ENCODE measurements at regions not wholly inside any gene's neighbourhood (a gene's known extent, or its start where the extent isn't known, plus 50 kb on each side); places are given as distances from the start of the nearest gene placed in this dataset.
"Not testable (repeated sequence)": the region's sequence is repeated elsewhere in the genome, so short reads cannot be mapped to it uniquely, and the experiment has no call there.

DNA sequence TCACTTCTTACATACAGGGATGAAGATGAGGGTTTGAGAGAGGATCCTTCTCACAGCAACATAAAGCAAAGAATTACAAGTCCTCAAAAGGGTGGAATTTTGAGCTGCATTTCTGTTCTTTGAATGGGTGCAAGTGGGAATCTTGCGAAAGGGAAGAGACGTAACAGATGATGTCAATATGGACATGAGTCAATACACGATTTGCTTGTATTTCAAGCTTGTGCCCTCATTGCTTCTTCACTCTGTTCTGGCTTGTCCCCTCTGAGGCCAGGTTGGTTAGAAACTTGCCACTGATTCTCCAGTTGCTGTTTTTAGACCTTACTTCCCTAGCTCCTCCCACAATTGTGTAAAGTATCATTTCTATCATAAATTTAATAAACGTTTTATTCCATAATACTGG lies 104.8 kb upstream of the CLINT1 start:
- peaks cover 3% of the 10 kb centered on the region for H3K4me1 Mint-ChIP-seq

DNA sequence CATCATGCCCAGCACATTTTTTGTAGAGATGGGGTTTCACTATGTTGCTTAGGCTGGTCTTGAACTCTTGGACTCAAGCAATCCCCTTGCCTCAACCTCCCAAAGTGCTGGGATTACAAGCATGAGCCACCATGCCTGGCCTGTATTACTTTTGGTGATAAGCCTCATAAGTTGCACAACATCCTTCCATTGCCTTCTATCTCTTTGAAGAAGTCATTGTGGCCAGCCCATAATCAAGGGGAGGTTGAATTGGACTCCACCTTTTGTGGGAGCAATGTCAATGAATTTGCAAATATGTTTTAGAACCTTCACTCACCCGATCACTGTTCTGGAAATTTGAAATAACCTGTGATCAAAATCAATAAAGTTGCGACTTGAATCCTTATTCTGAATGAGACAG lies 104.3 kb upstream of the CLINT1 start:
- ATAC-seq: no peak
- Mint-ChIP-seq H3K27ac (no peak overlapping the region), H3K27me3 (peaks cover 17% of the 10 kb centered on the region), H3K4me3 (no peak overlapping the region), H3K36me3 (ENCODE audit: low read depth) (no peaks in the 10 kb centered on the region), H3K4me1 (peaks cover 3% of the 10 kb centered on the region)
- H3K9me3 ChIP-seq (ENCODE audit: control insufficient read depth, low read length, poor library complexity, severe bottlenecking): no peaks in the 10 kb centered on the region
- DNase-seq: no peak

More for the DNA sequence above, 104.8 kb upstream of the CLINT1 start:
- Mint-ChIP-seq H3K27ac (no peak overlapping the region), H3K4me3 (no peak overlapping the region), H3K27me3 (peaks cover 18% of the 10 kb centered on the region), H3K36me3 (ENCODE audit: low read depth) (no peaks in the 10 kb centered on the region)
- DNase-seq: no peak
- H3K9me3 ChIP-seq (ENCODE audit: control insufficient read depth, low read length, poor library complexity, severe bottlenecking): no peaks in the 10 kb centered on the region
- ATAC-seq: no peak

DNA sequence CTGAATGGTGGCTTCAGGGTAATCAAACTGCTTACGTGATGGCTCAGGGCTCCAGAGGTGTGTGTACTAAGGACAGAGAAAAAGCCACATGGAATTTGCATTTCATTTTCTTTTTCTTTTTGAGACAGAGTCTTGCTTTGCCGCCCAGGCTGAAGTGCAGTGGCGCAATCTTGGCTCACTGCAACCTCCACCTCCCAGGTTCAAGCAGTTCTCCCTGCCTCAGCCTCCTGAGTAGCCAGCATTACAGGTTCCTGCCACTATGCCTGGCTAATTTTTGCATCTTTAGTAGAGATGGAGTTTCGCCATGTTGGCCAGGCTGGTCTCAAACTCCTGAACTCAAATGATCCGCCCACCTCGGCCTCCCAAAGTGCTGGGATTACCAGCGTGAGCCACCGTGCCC lies 103.7 kb upstream of the CLINT1 start:
- not testable (repeated sequence) for ATAC-seq; H3K4me1 Mint-ChIP-seq; DNase-seq; H3K27ac Mint-ChIP-seq; H3K4me3 Mint-ChIP-seq; H3K9me3 ChIP-seq (ENCODE audit: control insufficient read depth, low read length, poor library complexity, severe bottlenecking); H3K36me3 Mint-ChIP-seq (ENCODE audit: low read depth)
- H3K27me3 Mint-ChIP-seq: peaks cover 17% of the 10 kb centered on the region

DNA sequence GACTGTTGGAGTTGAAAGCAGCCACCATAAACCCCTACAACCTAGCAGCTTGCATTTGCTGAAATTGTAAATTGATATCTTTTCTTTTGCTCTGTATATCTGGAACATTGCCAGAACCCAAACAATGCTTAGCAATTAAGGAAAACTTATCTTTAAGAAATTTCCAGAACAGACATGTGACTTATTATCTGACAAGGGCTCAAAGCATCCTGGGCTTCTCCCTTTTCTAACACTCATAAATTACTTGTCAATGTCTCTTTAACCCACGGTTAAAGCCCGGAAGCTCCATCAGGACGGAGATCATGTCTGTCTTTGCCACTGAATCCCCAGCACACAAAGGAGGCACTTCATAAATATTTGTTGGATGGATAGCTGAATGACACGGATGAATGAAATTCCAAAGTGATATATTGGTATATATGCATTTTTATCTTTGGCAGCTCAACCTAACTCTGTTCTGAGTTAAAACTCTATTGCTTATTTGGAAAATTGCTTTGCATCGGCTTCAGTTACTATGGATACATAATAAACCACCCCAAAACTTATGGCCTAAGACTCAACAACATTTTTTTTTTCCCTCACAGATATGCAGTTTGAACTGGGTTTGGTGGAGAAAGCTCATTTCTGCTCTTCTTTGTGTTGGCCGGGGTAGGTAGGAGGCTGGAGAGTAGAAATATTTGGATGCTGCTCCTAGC lies 103.1 kb upstream of the CLINT1 start:
- peaks cover 3% of the 10 kb centered on the region for H3K4me1 Mint-ChIP-seq
- DNase-seq (no peak), ATAC-seq (no peak)
- H3K36me3 Mint-ChIP-seq (ENCODE audit: low read depth): no peaks in the 10 kb centered on the region
- H3K9me3 ChIP-seq (ENCODE audit: control insufficient read depth, low read length, poor library complexity, severe bottlenecking): no peaks in the 10 kb centered on the region
- H3K27me3 Mint-ChIP-seq: peaks cover 16% of the 10 kb centered on the region
- H3K4me3 Mint-ChIP-seq: no peak overlapping the region
- H3K27ac Mint-ChIP-seq: no peak overlapping the region

DNA sequence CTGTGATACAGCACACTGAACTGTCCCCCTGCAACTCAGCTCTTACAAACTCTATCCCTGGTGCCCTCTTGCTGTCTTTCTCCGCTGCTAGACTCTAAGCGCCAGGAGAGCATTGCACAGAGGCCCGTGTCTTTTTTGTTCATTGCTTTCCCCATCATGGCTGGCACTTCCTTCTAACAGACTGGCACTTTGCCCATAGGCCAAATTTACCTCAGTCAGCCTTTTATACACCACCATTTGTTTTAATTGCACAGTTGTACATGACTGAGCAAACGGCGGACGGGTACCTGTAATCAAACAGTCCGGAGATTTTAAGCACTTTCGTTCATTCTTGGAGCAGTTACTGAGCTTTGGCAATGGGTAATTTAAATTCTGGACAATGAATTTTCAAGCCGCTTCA lies 102.2 kb upstream of the CLINT1 start:
- peaks cover 3% of the 10 kb centered on the region for H3K4me1 Mint-ChIP-seq
- H3K27me3 Mint-ChIP-seq: peaks cover 12% of the 10 kb centered on the region
- no peak overlapping the region for H3K27ac Mint-ChIP-seq
- ATAC-seq: no peak
- H3K36me3 Mint-ChIP-seq (ENCODE audit: low read depth): no peaks in the 10 kb centered on the region
- no peak overlapping the region for H3K4me3 Mint-ChIP-seq
- H3K9me3 ChIP-seq (ENCODE audit: control insufficient read depth, low read length, poor library complexity, severe bottlenecking): no peaks in the 10 kb centered on the region
- no peak for DNase-seq

DNA sequence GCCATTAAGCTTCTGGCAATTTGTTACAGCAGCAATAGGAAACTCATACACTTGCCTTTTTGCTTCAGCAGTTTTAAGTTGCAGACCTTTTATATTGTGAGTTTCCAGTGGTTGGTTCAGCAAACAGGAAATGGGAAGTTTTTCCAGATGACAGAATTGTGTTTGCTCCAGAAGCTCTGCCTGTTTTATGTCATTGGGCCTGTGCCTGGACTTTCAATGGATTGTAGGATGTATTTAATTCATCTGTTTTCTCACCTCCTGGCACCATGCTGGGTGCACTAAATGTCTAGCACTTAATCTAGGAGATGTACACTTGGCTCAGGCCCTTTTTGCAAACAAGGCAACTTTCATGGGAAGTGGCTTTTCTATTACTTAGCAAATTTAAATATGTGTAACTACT lies 100.4 kb upstream of the CLINT1 start:
- Mint-ChIP-seq H3K4me3 (no peak overlapping the region), H3K27me3 (peaks cover 16% of the 10 kb centered on the region), H3K27ac (no peak overlapping the region), H3K4me1 (peaks cover 3% of the 10 kb centered on the region), H3K36me3 (ENCODE audit: low read depth) (no peaks in the 10 kb centered on the region)
- no peaks in the 10 kb centered on the region for H3K9me3 ChIP-seq (ENCODE audit: control insufficient read depth, low read length, poor library complexity, severe bottlenecking)
- DNase-seq (no peak), ATAC-seq (no peak)

DNA sequence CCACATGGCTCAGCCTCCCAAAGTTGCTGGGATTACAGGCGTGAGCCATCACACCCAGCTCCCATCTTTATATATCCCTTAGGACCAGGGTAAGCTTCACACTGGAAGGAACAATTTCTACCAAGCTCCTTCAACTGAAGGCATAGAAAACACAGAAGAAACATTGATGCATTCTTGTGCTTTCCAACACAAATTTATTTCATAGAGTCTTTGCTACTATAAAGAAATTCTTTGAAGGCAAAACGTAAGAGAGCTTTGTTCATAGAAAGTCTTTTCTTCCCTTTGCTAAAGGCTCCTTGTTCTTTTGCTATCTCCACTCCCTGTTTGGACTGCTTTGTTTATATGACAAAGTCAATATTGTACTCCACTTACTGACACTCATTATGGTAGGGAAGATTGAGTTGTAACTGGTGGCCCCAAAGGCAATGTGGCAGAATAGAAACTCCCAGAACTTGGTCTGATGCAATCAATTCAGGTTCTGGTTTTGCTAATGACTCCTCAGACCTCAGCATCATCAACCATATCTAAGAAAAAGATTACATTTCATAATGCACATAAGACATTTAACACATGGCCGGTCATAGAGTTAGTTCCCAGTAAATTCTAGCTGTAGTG lies 97.4 kb upstream of the CLINT1 start:
- no peak overlapping the region for H3K4me3 Mint-ChIP-seq
- peaks cover 3% of the 10 kb centered on the region for H3K4me1 Mint-ChIP-seq
- no peaks in the 10 kb centered on the region for H3K36me3 Mint-ChIP-seq (ENCODE audit: low read depth)
- no peak overlapping the region for H3K27ac Mint-ChIP-seq
- ATAC-seq (no peak), DNase-seq (no peak)
- H3K9me3 ChIP-seq (ENCODE audit: control insufficient read depth, low read length, poor library complexity, severe bottlenecking): no peaks in the 10 kb centered on the region
- H3K27me3 Mint-ChIP-seq: peaks cover 20% of the 10 kb centered on the region

DNA sequence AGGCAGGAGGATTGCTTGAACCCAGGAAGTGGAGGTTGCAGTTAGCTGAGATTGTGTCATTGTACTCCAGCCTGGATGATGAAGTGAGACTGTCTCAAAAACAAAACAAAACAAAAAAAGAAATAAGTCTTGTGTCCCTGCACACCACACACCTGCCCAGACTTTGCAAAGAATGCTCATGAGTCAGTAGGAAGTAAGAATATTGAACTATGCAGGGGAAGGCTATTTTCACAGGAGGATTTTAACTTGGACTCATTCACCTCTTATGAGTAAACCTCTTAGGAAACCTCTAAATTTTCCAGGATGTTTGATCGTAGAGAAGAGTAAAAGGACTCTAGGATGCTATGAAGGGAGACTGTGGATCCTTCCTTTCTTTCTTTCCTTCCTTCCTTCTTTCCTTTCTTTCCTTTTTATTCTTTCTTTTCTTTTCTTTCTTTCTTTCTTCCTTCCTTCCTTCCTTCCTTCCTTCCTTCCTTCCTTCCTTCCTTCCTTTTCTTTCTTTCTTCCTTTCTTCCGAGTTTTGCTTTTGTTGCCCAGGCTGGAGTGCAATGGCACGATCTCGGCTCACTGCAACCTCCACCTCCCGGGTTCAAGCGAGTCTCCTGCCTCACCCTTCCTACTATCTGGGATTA lies 96.7 kb upstream of the CLINT1 start:
- H3K4me3 Mint-ChIP-seq: no peak overlapping the region
- no peaks in the 10 kb centered on the region for H3K9me3 ChIP-seq (ENCODE audit: control insufficient read depth, low read length, poor library complexity, severe bottlenecking)
- no peaks in the 10 kb centered on the region for H3K4me1 Mint-ChIP-seq
- DNase-seq: no peak
- ATAC-seq: no peak
- no peaks in the 10 kb centered on the region for H3K36me3 Mint-ChIP-seq (ENCODE audit: low read depth)
- peaks cover 20% of the 10 kb centered on the region for H3K27me3 Mint-ChIP-seq
- H3K27ac Mint-ChIP-seq: no peak overlapping the region

DNA sequence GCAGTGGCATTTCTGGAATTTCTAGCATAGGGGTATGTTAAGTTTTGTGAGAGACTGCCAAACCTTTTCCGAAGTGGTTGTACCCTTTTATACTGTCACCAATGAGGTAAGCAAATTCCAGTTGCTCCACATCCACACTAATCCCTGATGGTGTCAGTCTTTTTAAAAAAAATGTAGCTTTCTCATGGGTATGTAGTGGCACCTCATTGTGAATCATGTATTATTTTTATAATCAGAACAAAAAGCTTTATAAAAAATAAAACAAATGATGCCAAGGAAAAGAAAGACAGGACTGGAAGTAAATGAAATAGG lies 93.4 kb upstream of the CLINT1 start:
- Mint-ChIP-seq H3K4me3 (no peak overlapping the region), H3K27me3 (peaks cover 32% of the 10 kb centered on the region), H3K36me3 (ENCODE audit: low read depth) (peaks cover 2% of the 10 kb centered on the region), H3K4me1 (peaks cover 5% of the 10 kb centered on the region), H3K27ac (no peak overlapping the region)
- no peaks in the 10 kb centered on the region for H3K9me3 ChIP-seq (ENCODE audit: control insufficient read depth, low read length, poor library complexity, severe bottlenecking)
- no peak for ATAC-seq
- no peak for DNase-seq

DNA sequence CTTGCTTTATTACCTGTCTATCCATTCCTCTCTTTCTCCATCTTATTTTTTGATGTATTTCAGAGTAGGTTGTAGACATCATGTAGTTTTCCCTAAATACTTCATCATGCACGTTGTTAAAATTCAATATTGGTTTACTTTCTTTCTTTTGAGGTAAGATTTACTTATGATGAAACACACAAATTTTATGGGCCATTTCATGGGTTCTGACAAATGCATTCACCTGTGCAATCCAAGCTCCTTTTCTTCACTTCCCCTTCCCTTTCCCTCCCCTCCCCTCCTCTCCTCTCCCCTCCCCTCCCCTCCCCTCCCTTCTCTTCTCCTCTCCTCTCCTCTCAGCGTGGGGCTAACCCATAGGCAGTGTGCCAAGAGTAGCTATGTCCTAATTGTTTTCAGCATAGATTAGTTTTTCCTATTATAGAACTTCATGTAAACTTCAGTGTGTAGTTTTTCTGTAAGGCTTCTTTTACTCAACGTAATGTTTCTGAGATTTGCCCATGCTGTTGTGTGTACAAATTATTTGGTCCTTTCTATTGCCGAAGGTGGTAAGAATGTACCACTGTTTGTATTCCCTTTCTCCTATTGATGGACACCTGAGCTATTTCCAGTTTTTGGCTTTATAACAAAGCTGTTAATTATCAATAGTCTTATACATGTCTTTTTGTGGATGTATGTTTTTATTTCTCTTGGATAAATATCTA lies 92.9 kb upstream of the CLINT1 start:
- peaks cover 30% of the 10 kb centered on the region for H3K27me3 Mint-ChIP-seq
- H3K36me3 Mint-ChIP-seq (ENCODE audit: low read depth): peaks cover 2% of the 10 kb centered on the region
- DNase-seq (no peak), ATAC-seq (no peak)
- no peak overlapping the region for H3K4me3 Mint-ChIP-seq
- peaks cover 5% of the 10 kb centered on the region for H3K4me1 Mint-ChIP-seq
- H3K9me3 ChIP-seq (ENCODE audit: control insufficient read depth, low read length, poor library complexity, severe bottlenecking): no peaks in the 10 kb centered on the region
- no peak overlapping the region for H3K27ac Mint-ChIP-seq

DNA sequence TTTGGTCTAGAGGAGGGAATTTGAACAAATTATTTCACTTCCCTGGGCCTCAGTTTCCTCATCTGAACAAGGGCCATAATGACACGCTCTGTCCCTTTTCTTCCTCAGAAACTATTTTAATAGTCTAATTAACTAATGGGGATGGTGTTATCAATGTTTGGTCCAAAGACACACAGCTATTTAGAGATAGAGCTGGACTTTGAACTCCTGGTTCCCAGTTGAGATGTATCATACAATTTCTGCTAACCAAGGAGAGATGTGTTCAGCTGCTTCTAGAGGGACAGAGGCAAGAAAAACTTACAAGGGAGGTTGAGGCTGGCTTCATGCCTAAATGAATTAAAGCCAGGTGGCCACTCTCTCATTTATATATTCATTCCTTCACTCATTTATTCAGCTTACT lies 90.6 kb upstream of the CLINT1 start:
- Mint-ChIP-seq H3K27me3 (peaks cover 25% of the 10 kb centered on the region), H3K4me3 (no peak overlapping the region), H3K36me3 (ENCODE audit: low read depth) (peaks cover 2% of the 10 kb centered on the region)

DNA sequence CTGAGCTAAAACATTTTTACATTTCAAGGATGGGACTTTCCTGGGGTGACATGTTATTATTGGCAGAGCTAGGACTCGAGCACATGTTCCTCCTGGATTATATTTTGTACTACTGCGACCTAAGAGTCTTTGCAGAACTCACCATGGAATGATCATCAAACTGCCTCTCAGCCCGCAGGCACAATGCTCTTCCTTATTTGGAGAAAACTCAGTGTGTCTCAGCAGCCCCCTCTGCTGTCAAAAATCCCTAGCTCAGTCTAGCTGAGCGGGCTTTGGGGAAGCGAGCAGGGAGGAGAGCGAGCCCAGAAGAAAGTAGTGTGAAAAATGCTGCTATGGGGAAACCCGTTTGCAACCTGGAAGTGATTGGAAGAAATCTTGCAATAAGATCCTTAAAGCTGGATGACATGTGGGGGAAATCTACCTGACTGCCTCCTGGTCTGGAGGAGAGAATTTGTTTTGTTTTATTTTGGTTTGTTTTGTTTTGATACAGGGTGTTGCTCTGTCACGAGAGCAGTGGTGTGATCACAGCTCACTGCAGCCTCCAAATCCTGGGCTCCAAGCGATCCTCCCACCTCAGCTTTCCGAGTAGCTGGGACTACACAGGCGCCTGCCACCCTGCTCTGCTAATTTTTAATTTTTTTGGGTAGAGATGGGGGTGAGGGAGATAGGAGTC lies 89.9 kb upstream of the CLINT1 start:
- peak; percentile 46 to 69 (median 55) for DNase-seq
- H3K27ac Mint-ChIP-seq: no peak overlapping the region
- peak; percentile 100 for ATAC-seq
- H3K4me1 Mint-ChIP-seq: peaks cover 5% of the 10 kb centered on the region
- no peaks in the 10 kb centered on the region for H3K9me3 ChIP-seq (ENCODE audit: control insufficient read depth, low read length, poor library complexity, severe bottlenecking)
- peaks cover 2% of the 10 kb centered on the region for H3K36me3 Mint-ChIP-seq (ENCODE audit: low read depth)
- H3K4me3 Mint-ChIP-seq: peak overlapping the region; percentile 66
- H3K27me3 Mint-ChIP-seq: peaks cover 25% of the 10 kb centered on the region

More for the DNA sequence above, 90.6 kb upstream of the CLINT1 start:
- H3K27ac Mint-ChIP-seq: no peak overlapping the region
- DNase-seq: no peak
- no peak for ATAC-seq
- peaks cover 5% of the 10 kb centered on the region for H3K4me1 Mint-ChIP-seq
- H3K9me3 ChIP-seq (ENCODE audit: control insufficient read depth, low read length, poor library complexity, severe bottlenecking): no peaks in the 10 kb centered on the region

DNA sequence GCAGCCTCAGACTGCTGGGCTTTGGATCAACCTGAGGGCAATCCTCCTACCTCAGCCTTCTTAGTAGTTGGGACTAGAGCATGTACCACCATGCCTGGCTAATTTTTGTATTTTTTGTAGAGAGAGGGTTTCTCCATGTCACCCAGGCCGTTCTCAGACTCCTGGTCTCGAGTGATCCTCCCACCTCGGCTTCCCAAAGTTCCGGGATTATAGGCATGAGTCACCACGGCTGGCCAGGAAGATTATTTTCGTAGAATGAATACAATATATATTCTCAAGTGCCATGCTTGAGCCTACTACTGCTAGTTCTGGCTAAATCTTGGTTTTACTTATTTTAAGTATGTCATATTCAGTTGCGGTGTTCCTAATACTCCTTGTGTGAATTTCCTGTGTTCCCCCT lies 88.2 kb upstream of the CLINT1 start:
- ATAC-seq (no peak), DNase-seq (no peak)
- Mint-ChIP-seq H3K4me1 (peaks cover 8% of the 10 kb centered on the region), H3K4me3 (no peak overlapping the region), H3K27me3 (peaks cover 25% of the 10 kb centered on the region), H3K36me3 (ENCODE audit: low read depth) (peaks cover 2% of the 10 kb centered on the region), H3K27ac (no peak overlapping the region)
- no peaks in the 10 kb centered on the region for H3K9me3 ChIP-seq (ENCODE audit: control insufficient read depth, low read length, poor library complexity, severe bottlenecking)
